Heart left ventricle (tissue), 16 donors: ENCODE measurements at regions not wholly inside any gene's neighbourhood (a gene's known extent, or its start where the extent isn't known, plus 50 kb on each side); places are given as distances from the start of the nearest gene placed in this dataset.

Experiments
- ATAC-seq, 4 donors: fragments of 200-7000 bp; cut with Tn5 transposase; one replicate each; pipeline ENCODE4 v1.9.1; 2020 to 2022; ENCODE audit warnings: moderate library complexity in 4 of 4, mild to moderate bottlenecking in 3 of 4, moderate number of reproducible peaks in 1 of 4
- DNase-seq, 5 donors: peaks; one replicate each; pipeline ENCODE4 v3.0.0-alpha.2; 2020
- H3K27ac ChIP-seq, 12 donors: fragments of 200-600 bp; sonication (generic) in 4 of 12; one replicate each; pipeline versions ENCODE4 v1.5.0 to v1.8.0; 2016 to 2022; ENCODE audit warnings: mild to moderate bottlenecking in 2 of 12
- H3K27me3 ChIP-seq, 9 donors: fragments of 200-600 bp; sonication (generic) in 2 of 9; one replicate each; pipeline versions ENCODE4 v1.5.1 to v1.8.0; 2016 to 2022; ENCODE audit warnings: mild to moderate bottlenecking in 3 of 9
- H3K36me3 ChIP-seq, 9 donors: fragments of 200-600 bp; sonication (generic) in 2 of 9; one replicate each; pipeline versions ENCODE4 v1.5.0 to v1.8.0; 2018 to 2022; ENCODE audit warnings: mild to moderate bottlenecking in 2 of 9
- H3K4me1 ChIP-seq, 12 donors: fragments of 200-600 bp; sonication (generic) in 4 of 12; one replicate each; pipeline versions ENCODE4 v1.5.0 to v1.8.0; 2016 to 2022; ENCODE audit warnings: mild to moderate bottlenecking in 3 of 12
- H3K4me3 ChIP-seq, 12 donors: fragments of 200-600 bp; sonication (generic) in 4 of 12; one replicate each; pipeline versions ENCODE4 v1.5.0 to v1.8.0; 2017 to 2022; ENCODE audit warnings: mild to moderate bottlenecking in 9 of 12, moderate library complexity in 4 of 12
- H3K9me3 ChIP-seq, 12 donors: fragments of 200-600 bp; sonication (generic) in 4 of 12; one replicate each; pipeline versions ENCODE4 v1.5.0 to v1.8.0; 2016 to 2022; ENCODE audit warnings: mild to moderate bottlenecking in 1 of 12
- POLR2A ChIP-seq, 2 donors: fragments of 450-650 bp; IDR thresholded peaks; one replicate each; pipeline ENCODE4 v1.6.1; 2017; ENCODE audit warnings: antibody characterized with exemption in 2 of 2, mild to moderate bottlenecking in 2 of 2, moderate library complexity in 2 of 2
- WGBS, 4 donors: extraction: QIAGEN DNeasy Blood & Tissue Kit in 2 of 4; methylation state at CpG; one replicate each; pipeline versions ENCODE4 v1.1.5 to v1.1.7; 2013 to 2018; 5-methylcytosine and 5-hydroxymethylcytosine counted together
- intact Hi-C, 10 donors: fragments of 100-400 bp; cut with DNase I; formaldehyde crosslinking; loops; one replicate each; pipeline versions ENCODE4 v1.11.1 to v1.14.2; 2022
- TF ChIP-seq, protein P1 (sequence below), 12 donors: fragments of 200-600 bp; sonication (generic) in 4 of 12; IDR thresholded peaks; one replicate each; pipeline versions ENCODE4 v1.5.0 to v1.8.0; 2018 to 2022; ENCODE audit warnings: antibody characterized with exemption in 12 of 12, mild to moderate bottlenecking in 5 of 12
- donor health status: ischemic (EF 13 %, LVEDD 7.1; RV severe dilation, severe dysfunction).
- donor health status: healthy with polysubstance abuse.
- donor health status: DM: no; HTN: yes; CAD: no.
- donor health status: DM: no; HTN: no; CAD: no.
- donor health status: ischemic (EF 25% LVEDD 6.9; RV normal size, moderate dysfunction).
- donor health status: ischemic (EF 25% LVEDD 5.7; RV mildly dilated, moderate dysfunction).
- donor health status: healthy.
- donor health status: DM: yes; HTN: yes; CAD: no.
- donor health status: ischemic (EF 35%, LVEDD 5.7; RV mildly dilated, moderate dysfunction).
- donor health status: nonischemic (EF 11% LVEDD 7.7; RV severe dilation, severe dysfunction).
- donor health status: DM: yes; HTN: yes; CAD: no.
- donor health status: PGD.
- donor health status: ischemic (EF 29% LVEDD 5.4; RV normal size, mild dysfunction).
- donor health status: nonischemic (EF 23%, LVEDD 6.1; RV moderate dilation, normal function).

DNA sequence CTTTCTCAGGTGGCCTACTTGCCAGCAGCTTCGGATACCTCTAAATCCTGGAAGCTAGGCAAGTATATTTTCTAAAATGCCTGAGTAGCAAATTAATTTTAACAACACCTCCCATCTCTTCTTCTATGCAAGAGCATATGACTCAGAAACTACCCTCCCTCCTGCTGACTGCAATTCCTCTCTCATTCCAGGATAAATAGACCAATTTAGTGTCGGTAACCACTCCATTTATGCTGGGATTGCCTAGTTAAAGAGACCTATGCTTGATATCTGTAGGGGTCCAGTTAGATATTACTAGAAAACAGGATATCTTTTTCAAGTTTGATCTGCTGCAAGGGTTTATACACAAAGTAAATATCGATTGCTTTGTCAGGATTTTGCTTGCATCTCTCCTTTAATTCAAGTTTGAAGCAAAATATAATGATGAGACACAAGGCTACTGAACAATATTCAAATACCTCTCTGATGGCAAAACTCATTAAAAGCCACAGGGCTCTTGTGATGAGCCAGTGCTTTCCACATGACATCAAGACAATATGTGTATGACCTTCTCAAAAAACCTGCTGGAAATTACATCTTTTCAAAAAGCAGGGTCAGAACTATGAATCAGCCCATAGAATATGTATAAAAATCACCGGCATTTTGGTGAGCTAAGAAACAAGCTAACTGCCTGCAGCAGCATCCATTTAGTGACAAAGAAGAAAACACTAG lies 491.6 kb upstream of the NECTIN3 start:
- no peak for ATAC-seq
- no peaks in the 10 kb centered on the region for H3K9me3 ChIP-seq
- H3K27ac ChIP-seq, result no peak overlapping the region
- H3K27me3 ChIP-seq, result no peaks in the 10 kb centered on the region
- intact Hi-C loops, result no loop called here
- H3K36me3 ChIP-seq, result no peaks in the 10 kb centered on the region
- no peak for DNase-seq
- TF ChIP-seq POLR2A (IDR thresholded peaks at IDR 0.05), result no peak
- TF ChIP-seq, protein P1, sequence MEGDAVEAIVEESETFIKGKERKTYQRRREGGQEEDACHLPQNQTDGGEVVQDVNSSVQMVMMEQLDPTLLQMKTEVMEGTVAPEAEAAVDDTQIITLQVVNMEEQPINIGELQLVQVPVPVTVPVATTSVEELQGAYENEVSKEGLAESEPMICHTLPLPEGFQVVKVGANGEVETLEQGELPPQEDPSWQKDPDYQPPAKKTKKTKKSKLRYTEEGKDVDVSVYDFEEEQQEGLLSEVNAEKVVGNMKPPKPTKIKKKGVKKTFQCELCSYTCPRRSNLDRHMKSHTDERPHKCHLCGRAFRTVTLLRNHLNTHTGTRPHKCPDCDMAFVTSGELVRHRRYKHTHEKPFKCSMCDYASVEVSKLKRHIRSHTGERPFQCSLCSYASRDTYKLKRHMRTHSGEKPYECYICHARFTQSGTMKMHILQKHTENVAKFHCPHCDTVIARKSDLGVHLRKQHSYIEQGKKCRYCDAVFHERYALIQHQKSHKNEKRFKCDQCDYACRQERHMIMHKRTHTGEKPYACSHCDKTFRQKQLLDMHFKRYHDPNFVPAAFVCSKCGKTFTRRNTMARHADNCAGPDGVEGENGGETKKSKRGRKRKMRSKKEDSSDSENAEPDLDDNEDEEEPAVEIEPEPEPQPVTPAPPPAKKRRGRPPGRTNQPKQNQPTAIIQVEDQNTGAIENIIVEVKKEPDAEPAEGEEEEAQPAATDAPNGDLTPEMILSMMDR (IDR thresholded peaks at IDR 0.05), result no peak
- WGBS, 4 donors, result 80 to 87% (median 81%) methylated on average over 4 of the region's 4 CpGs
- H3K4me1 ChIP-seq, result no peaks in the 10 kb centered on the region
- no peak overlapping the region for H3K4me3 ChIP-seq

DNA sequence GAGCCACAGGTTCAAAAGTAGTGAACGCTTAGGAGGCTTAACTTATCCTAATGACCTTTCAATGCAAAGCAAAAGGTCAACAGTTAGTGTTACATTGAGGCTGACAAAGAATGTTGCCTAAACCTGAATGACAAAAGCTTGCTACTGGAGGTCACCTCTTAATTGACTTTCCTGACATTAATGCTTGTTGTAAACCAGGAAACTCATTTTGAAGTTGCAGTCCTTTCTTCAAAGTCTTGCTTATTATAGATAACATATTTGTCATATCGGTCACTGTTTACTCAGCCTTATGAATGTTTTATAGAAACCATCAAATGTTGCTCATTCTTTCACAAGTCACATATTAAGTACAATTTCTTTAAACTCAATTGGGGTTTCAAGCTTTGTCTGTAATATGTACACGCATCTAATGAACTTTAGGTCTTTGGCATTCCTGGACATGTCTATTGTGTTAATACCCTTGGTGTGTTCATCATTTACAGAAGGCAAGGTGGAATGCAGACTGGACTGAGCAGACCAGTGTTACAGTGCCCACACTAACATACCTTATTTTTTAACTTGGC lies 488.2 kb upstream of the NECTIN3 start:
- Histone ChIP-seq H3K27me3 (no peaks in the 10 kb centered on the region), H3K4me1 (no peaks in the 10 kb centered on the region), H3K27ac (no peak overlapping the region), H3K36me3 (no peaks in the 10 kb centered on the region), H3K4me3 (no peak overlapping the region), H3K9me3 (no peaks in the 10 kb centered on the region)
- no peak for ATAC-seq
- intact Hi-C loops, result no loop called here
- no peak for DNase-seq
- WGBS, 4 donors, result 52 to 65% (median 62%) methylated on average over 3 of the region's 3 CpGs
- TF ChIP-seq, protein P1 (IDR thresholded peaks at IDR 0.05), result no peak
- TF ChIP-seq POLR2A (IDR thresholded peaks at IDR 0.05), result no peak

DNA sequence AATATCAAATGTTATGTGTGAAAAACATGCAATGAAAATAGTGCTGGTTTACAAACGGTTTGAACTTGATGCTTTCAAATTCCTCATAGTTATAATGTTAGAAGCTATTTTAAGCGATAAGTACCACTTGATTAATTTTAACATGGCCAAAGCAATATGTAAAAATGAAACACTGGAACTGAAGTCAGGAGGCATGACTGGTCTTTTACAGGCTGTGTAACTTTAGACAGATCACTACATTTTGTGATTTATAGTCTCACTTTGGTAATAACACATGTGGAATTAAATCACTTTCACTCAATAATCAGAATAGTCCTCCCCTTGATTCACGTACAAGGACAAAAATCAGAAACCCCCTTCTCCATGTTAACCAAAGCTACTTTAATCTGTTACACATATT lies 482.7 kb upstream of the NECTIN3 start:
- Histone ChIP-seq H3K9me3 (peaks cover 0 to 2% (median 0%) of the 10 kb centered on the region in 12 donors), H3K36me3 (no peaks in the 10 kb centered on the region), H3K27me3 (no peaks in the 10 kb centered on the region), H3K27ac (no peak overlapping the region), H3K4me3 (no peak overlapping the region), H3K4me1 (no peaks in the 10 kb centered on the region)
- DNase-seq (no peak), ATAC-seq (no peak)
- 52 to 63% (median 60%) methylated on average over 3 of the region's 3 CpGs for WGBS, 4 donors
- TF ChIP-seq, protein P1 (IDR thresholded peaks at IDR 0.05), result no peak
- TF ChIP-seq POLR2A (IDR thresholded peaks at IDR 0.05), result no peak
- intact Hi-C loops, result no loop called here

DNA sequence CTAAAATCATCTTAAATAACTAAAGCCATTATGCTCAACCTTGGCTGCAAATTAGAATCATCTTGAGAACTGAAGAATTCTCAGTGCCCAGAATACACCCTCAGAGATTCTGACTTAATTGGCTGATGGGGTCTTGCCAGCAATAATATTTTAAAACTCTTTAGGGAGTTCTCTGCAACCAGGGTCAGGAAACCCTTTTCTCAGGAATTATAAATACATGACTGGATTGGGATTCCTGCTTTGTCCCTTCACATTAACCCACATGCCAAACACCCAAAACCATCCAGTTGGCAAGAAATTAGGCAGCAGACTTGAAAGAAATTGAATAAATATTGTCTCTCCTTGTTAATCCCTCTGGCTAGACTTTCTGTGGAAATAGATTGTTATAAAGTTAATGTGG lies 482.3 kb upstream of the NECTIN3 start:
- Histone ChIP-seq H3K27me3 (no peaks in the 10 kb centered on the region), H3K36me3 (no peaks in the 10 kb centered on the region), H3K4me1 (no peaks in the 10 kb centered on the region), H3K4me3 (no peak overlapping the region), H3K9me3 (peaks cover 0 to 2% (median 0%) of the 10 kb centered on the region in 12 donors), H3K27ac (no peak overlapping the region)
- intact Hi-C loops, result no loop called here
- DNase-seq, result no peak
- ATAC-seq, result no peak
- TF ChIP-seq, protein P1 (IDR thresholded peaks at IDR 0.05), result no peak
- TF ChIP-seq POLR2A (IDR thresholded peaks at IDR 0.05), result no peak
